H1 (cell line): ENCODE measurements at regions not wholly inside any gene's neighbourhood (a gene's known extent, or its start where the extent isn't known, plus 50 kb on each side); places are given as distances from the start of the nearest gene placed in this dataset.

Experiments used
- CTCF ChIA-PET: fragments of 300-600 bp; sonication (Branson Sonifier 250); formaldehyde crosslinking; loops from one replicate; lab custom pipeline; 2021; ENCODE audit not compliant: partially characterized antibody; lab: Charles Lee
- POLR2A ChIA-PET: fragments of 300-600 bp; sonication (Branson Sonifier 250); formaldehyde crosslinking; loops from one replicate; lab custom pipeline; 2021; ENCODE audit warnings: inconsistent platforms; ENCODE audit not compliant: partially characterized antibody; lab: Charles Lee
- DNase-seq, 2 experiments: peaks; one replicate each; pipeline versions ENCODE4 v3.0.0 to v3.0.0-alpha.2; 2010 to 2022; ENCODE audit warnings: low spot score in 2 of 2, low read depth in 1 of 2, mixed read lengths in 1 of 2
- FAIRE-seq: peaks from 2 replicates; lab custom pipeline; 2011; peaks lifted over from hg19 to GRCh38; lab: Jason Lieb, UNC
- H2AFZ ChIP-seq: 2 replicates; pipeline ENCODE4 v1.8.1; 2012; ENCODE audit warnings: low read length, inconsistent platforms
- H2AK5ac ChIP-seq: 2 replicates; pipeline ENCODE4 v1.6.1; 2013; ENCODE audit warnings: low read depth, low read length
- H2BK120ac ChIP-seq: replicated peaks from 2 replicates; pipeline ENCODE3; 2013; ENCODE audit warnings: low read depth, low read length, inconsistent platforms
- H2BK12ac ChIP-seq: 2 replicates; pipeline ENCODE4 v1.6.1; 2013; ENCODE audit warnings: low read depth, low read length
- H2BK15ac ChIP-seq: 2 replicates; pipeline ENCODE4 v1.6.1; 2013; ENCODE audit warnings: low read length
- H2BK20ac ChIP-seq: 2 replicates; pipeline ENCODE4 v1.6.1; 2013; ENCODE audit warnings: low read length
- H2BK5ac ChIP-seq: 2 replicates; pipeline ENCODE4 v1.6.1; 2013; ENCODE audit warnings: low read depth, low read length
- H3K14ac ChIP-seq: 2 replicates; pipeline ENCODE4 v1.6.1; 2013; ENCODE audit warnings: inconsistent platforms; ENCODE audit not compliant: insufficient read length
- H3K18ac ChIP-seq: 2 replicates; pipeline ENCODE4 v1.6.1; 2013; ENCODE audit warnings: low read length; ENCODE audit errors: extremely low read depth
- H3K23ac ChIP-seq: 2 replicates; pipeline ENCODE4 v1.6.1; 2013; ENCODE audit warnings: inconsistent platforms; ENCODE audit not compliant: insufficient read length
- H3K23me2 ChIP-seq: 2 replicates; pipeline ENCODE4 v1.6.1; 2013; ENCODE audit warnings: low read depth, low read length
- H3K27ac ChIP-seq: 2 replicates; pipeline ENCODE4 v1.6.1; 2011; ENCODE audit warnings: low read depth, low read length, inconsistent platforms
- H3K27me3 ChIP-seq, 4 experiments: replicated peaks in 1 of 4; 1 replicate in 1 of 4; 2 replicates in 3 of 4; pipeline versions ENCODE4 v1.6.1 to v1.8.1; 2011 to 2013; ENCODE audit warnings: low read length in 3 of 4, mild to moderate bottlenecking in 3 of 4, inconsistent platforms in 2 of 4, mixed read lengths in 2 of 4, moderate library complexity in 1 of 4; ENCODE audit not compliant: control insufficient read depth in 3 of 4, insufficient read depth in 3 of 4; ENCODE audit errors: extremely low read depth in 1 of 4
- H3K36me3 ChIP-seq, 4 experiments: 2 replicates each; pipeline versions ENCODE4 v1.6.1 to v1.8.1; 2011 to 2013; ENCODE audit warnings: mild to moderate bottlenecking in 4 of 4, low read length in 3 of 4, moderate library complexity in 2 of 4, control low read depth in 1 of 4, inconsistent platforms in 1 of 4; ENCODE audit not compliant: insufficient read depth in 4 of 4, control insufficient read depth in 2 of 4
- H3K4ac ChIP-seq: replicated peaks from 2 replicates; pipeline ENCODE3; 2013; ENCODE audit warnings: low read length, low read depth, mixed read lengths, inconsistent platforms; ENCODE audit not compliant: insufficient read length
- H3K4me1 ChIP-seq, 4 experiments: replicated peaks in 1 of 4; 1 replicate in 1 of 4; 2 replicates in 3 of 4; pipeline versions ENCODE4 v1.6.1 to v1.8.1; 2011 to 2013; ENCODE audit warnings: low read length in 3 of 4, inconsistent platforms in 2 of 4, mixed read lengths in 1 of 4; ENCODE audit not compliant: insufficient read depth in 4 of 4, control insufficient read depth in 3 of 4
- H3K4me2 ChIP-seq, 2 experiments: 2 replicates each; pipeline versions ENCODE4 v1.6.1 to v1.8.1; 2011 to 2013; ENCODE audit warnings: low read depth in 2 of 2, low read length in 2 of 2, control low read depth in 1 of 2, inconsistent platforms in 1 of 2, mild to moderate bottlenecking in 1 of 2; ENCODE audit not compliant: insufficient read depth in 1 of 2
- H3K4me3 ChIP-seq, 4 experiments: fragments of 200-600, 300-600 bp in 1 of 4; sonication (generic), shearing (Covaris generic), sonication (Bioruptor Twin) in 1 of 4; 2 replicates each; pipeline versions ENCODE4 v1.5.1 to v1.8.1; 2011 to 2016; ENCODE audit warnings: low read length in 4 of 4, low read depth in 3 of 4, control low read depth in 2 of 4, inconsistent platforms in 2 of 4, mild to moderate bottlenecking in 2 of 4, mixed read lengths in 1 of 4, moderate library complexity in 1 of 4; ENCODE audit not compliant: insufficient read depth in 2 of 4; ENCODE audit errors: extremely low read depth in 1 of 4
- H3K56ac ChIP-seq: replicated peaks from 2 replicates; pipeline ENCODE3; 2013; ENCODE audit warnings: low read depth, mild to moderate bottlenecking, mixed read lengths, low read length, inconsistent platforms; ENCODE audit not compliant: insufficient read length
- H3K79me1 ChIP-seq: 2 replicates; pipeline ENCODE4 v1.6.1; 2013; ENCODE audit warnings: low read depth, low read length, control low read depth
- H3K79me2 ChIP-seq, 2 experiments: 2 replicates each; pipeline versions ENCODE4 v1.6.1 to v1.8.1; 2012 to 2013; ENCODE audit warnings: low read length in 2 of 2, mild to moderate bottlenecking in 2 of 2, inconsistent platforms in 1 of 2; ENCODE audit not compliant: insufficient read depth in 2 of 2, control insufficient read depth in 1 of 2
- H3K9ac ChIP-seq, 4 experiments: replicated peaks in 1 of 4; 1 replicate in 1 of 4; 2 replicates in 3 of 4; pipeline versions ENCODE4 v1.6.1 to v1.8.1; 2011 to 2013; ENCODE audit warnings: low read depth in 3 of 4, low read length in 3 of 4, control low read depth in 2 of 4, mild to moderate bottlenecking in 2 of 4, moderate library complexity in 2 of 4, inconsistent platforms in 1 of 4; ENCODE audit errors: extremely low read depth in 1 of 4
- H3K9me3 ChIP-seq, 2 experiments: 2 replicates each; pipeline versions ENCODE4 v1.6.1 to v1.8.1; 2012 to 2013; ENCODE audit warnings: mild to moderate bottlenecking in 2 of 2, moderate library complexity in 2 of 2, control low read depth in 1 of 2, inconsistent platforms in 1 of 2, low read depth in 1 of 2, low read length in 1 of 2, mixed read lengths in 1 of 2; ENCODE audit not compliant: insufficient read depth in 2 of 2
- H4K20me1 ChIP-seq, 2 experiments: replicated peaks in 1 of 2; 2 replicates each; pipeline versions ENCODE3 to v1.8.1; 2011 to 2013; ENCODE audit warnings: inconsistent platforms in 2 of 2, low read length in 2 of 2, mild to moderate bottlenecking in 1 of 2; ENCODE audit not compliant: insufficient read depth in 2 of 2, control insufficient read depth in 1 of 2
- H4K5ac ChIP-seq: 2 replicates; pipeline ENCODE4 v1.6.1; 2013; ENCODE audit warnings: low read length, low read depth, mixed read lengths, inconsistent platforms; ENCODE audit not compliant: insufficient read length
- H4K8ac ChIP-seq: 2 replicates; pipeline ENCODE4 v1.8.0; 2013; ENCODE audit warnings: mild to moderate bottlenecking, moderate library complexity, low read length, inconsistent platforms; ENCODE audit not compliant: insufficient read depth; ENCODE audit errors: extremely low read depth
- H4K91ac ChIP-seq: replicated peaks from 2 replicates; pipeline ENCODE3; 2013; ENCODE audit warnings: low read length, mixed read lengths, inconsistent platforms; ENCODE audit not compliant: insufficient read length
- ATF2 ChIP-seq: IDR thresholded peaks from 2 replicates; pipeline ENCODE4 v1.6.1; 2012; ENCODE audit warnings: low read length, inconsistent platforms
- CBX8 ChIP-seq: fragments of 300-800, 300-1000 bp; sonication (generic); IDR thresholded peaks from 2 replicates; pipeline ENCODE4 v1.7.1; 2016; ENCODE audit warnings: low read depth, low read length, borderline replicate concordance
- EZH2 ChIP-seq: fragments of 200-600 bp; sonication (generic); IDR thresholded peaks from 2 replicates; pipeline ENCODE4 v1.7.1; 2012; ENCODE audit warnings: low read depth, mild to moderate bottlenecking, moderate library complexity, low read length, inconsistent platforms; ENCODE audit not compliant: severe bottlenecking
- KDM1A ChIP-seq: fragments of 200-600, 300-600 bp; sonication (generic); IDR thresholded peaks from 2 replicates; pipeline ENCODE4 v1.7.1; 2016; ENCODE audit warnings: mild to moderate bottlenecking, low read length, borderline replicate concordance
- NANOG ChIP-seq: IDR thresholded peaks from 2 replicates; pipeline ENCODE4 v1.6.1; 2011; ENCODE audit warnings: low read length, low read depth, mild to moderate bottlenecking, inconsistent platforms; ENCODE audit not compliant: insufficient read depth, poor library complexity, severe bottlenecking
- SRF ChIP-seq: IDR thresholded peaks from 2 replicates; pipeline ENCODE4 v1.6.1; 2011; ENCODE audit warnings: mild to moderate bottlenecking, low read depth, low read length, moderate library complexity
- TEAD4 ChIP-seq: IDR thresholded peaks from 2 replicates; pipeline ENCODE4 v1.6.1; 2012; ENCODE audit warnings: low read depth, low read length, inconsistent platforms, mixed read lengths
- USF2 ChIP-seq: IDR thresholded peaks from 2 replicates; pipeline ENCODE4 v1.6.1; 2011; ENCODE audit warnings: low read length, improper control_type of control experiment
- WGBS, 2 experiments: shearing (Covaris generic) in 1 of 2; methylation state at CpG; one replicate each; pipeline versions ENCODE4 v1.1.6 to v1.1.7; 2013 to 2015; ENCODE audit warnings: low lambda C conversion rate in 2 of 2, mixed read lengths in 2 of 2, inconsistent platforms in 1 of 2, low coverage in 1 of 2, missing lambda C conversion rate in 1 of 2; ENCODE audit not compliant: insufficient replicate concordance in 2 of 2, insufficient coverage in 1 of 2, insufficient read length in 1 of 2; ENCODE audit errors: extremely low coverage in 1 of 2, missing lambda C conversion rate in 1 of 2; 5-methylcytosine and 5-hydroxymethylcytosine counted together

- Histone ChIP-seq H4K91ac (no peak overlapping the region), H2BK20ac (no peak overlapping the region), H4K8ac (no peak overlapping the region), H2BK12ac (no peak overlapping the region), H2BK5ac (no peak overlapping the region), H3K9me3 (no peaks in the 10 kb centered on the region), H2AK5ac (no peak overlapping the region), H3K79me2 (no peaks in the 10 kb centered on the region), H3K36me3 (no peaks in the 10 kb centered on the region), H3K4me1 (no peaks in the 10 kb centered on the region), H3K23me2 (no peaks in the 10 kb centered on the region), H3K56ac (no peak overlapping the region), H4K20me1 (no peaks in the 10 kb centered on the region), H2BK120ac (no peak overlapping the region), H3K27me3 (no peaks in the 10 kb centered on the region), H2AFZ (no peak overlapping the region), H3K23ac (no peak overlapping the region), H3K27ac (no peak overlapping the region), H4K5ac (no peak overlapping the region), H3K18ac (no peak overlapping the region), H3K79me1 (no peaks in the 10 kb centered on the region), H3K14ac (no peak overlapping the region), H3K9ac (no peak overlapping the region), H2BK15ac (no peak overlapping the region), H3K4me3 (no peak overlapping the region), H3K4ac (no peak overlapping the region), H3K4me2 (no peak overlapping the region)
- DNase-seq: no peak
- POLR2A ChIA-PET: no interaction called here
- CTCF ChIA-PET: no interaction called here
- FAIRE-seq: no peak
- WGBS, 2 experiments: 88% methylated on average over 2 of the region's 2 CpGs; no CpG with 5 or more reads in 1 of the 2 experiments
- TF ChIP-seq USF2 (no peak), TEAD4 (no peak), SRF (no peak), NANOG (no peak), CBX8 (no peak), ATF2 (no peak), KDM1A (no peak), EZH2 (no peak)
These were observed 1031.6 kb upstream of the CNTN5 start for GRCh38 chr11:97989121-97989520.
